GM12874 (cell line): ENCODE measurements at regions not wholly inside any gene's neighbourhood (a gene's known extent, or its start where the extent isn't known, plus 50 kb on each side); places are given as distances from the start of the nearest gene placed in this dataset.

Source experiments
- CTCF ChIP-seq: IDR thresholded peaks from 2 replicates; pipeline ENCODE4 v1.5.1; 2011; ENCODE audit warnings: low read depth, mild to moderate bottlenecking, control low read depth, low read length, moderate library complexity; ENCODE audit not compliant: insufficient read depth

- TF ChIP-seq CTCF = no peak
Measured at GRCh38 chr12:89890161-89890560, 181.5 kb upstream of the ATP2B1 start.

- no peak for TF ChIP-seq CTCF
Measured at GRCh38 chr12:89889062-89889461, 180.4 kb upstream of the ATP2B1 start.

GRCh38 chr12:89884952-89885351 is 176.3 kb upstream of the ATP2B1 start:
- no peak for TF ChIP-seq CTCF

GRCh38 chr12:89884416-89884898 is 175.8 kb upstream of the ATP2B1 start:
- TF ChIP-seq CTCF = no peak

- TF ChIP-seq CTCF = no peak
Measured at GRCh38 chr12:89883630-89884389, 175.2 kb upstream of the ATP2B1 start.

- TF ChIP-seq CTCF = no peak
Measured at GRCh38 chr12:89882792-89883191, 174.2 kb upstream of the ATP2B1 start.

- no peak for TF ChIP-seq CTCF
Measured at GRCh38 chr12:89882050-89882449, 173.4 kb upstream of the ATP2B1 start.
